NCI-H146 (cell line): ENCODE measurements at regions not wholly inside any gene's neighbourhood (a gene's known extent, or its start where the extent isn't known, plus 50 kb on each side); places are given as distances from the start of the nearest gene placed in this dataset.
A peak's percentile ranks its signal among the peaks of the same experiment; 100 is the strongest.

Experiments used
- DNase-seq: peaks from one replicate; lab custom pipeline; 2025; lab: John Stamatoyannopoulos, UW

GRCh38 chr13:107205318-107206104, 637.6 kb upstream of the ARGLU1 start:
- DNase-seq = peak; percentile 56

- peak; percentile 19 for DNase-seq
These were observed 635.4 kb upstream of the ARGLU1 start for GRCh38 chr13:107203146-107203847.

GRCh38 chr13:107202371-107203023, 634.6 kb upstream of the ARGLU1 start:
- DNase-seq = no peak

GRCh38 chr13:107200491-107200890, 632.6 kb upstream of the ARGLU1 start:
- no peak for DNase-seq

GRCh38 chr13:107192289-107192688, 624.4 kb upstream of the ARGLU1 start:
- peak; percentile 48 for DNase-seq

GRCh38 chr13:107190065-107190464, 622.1 kb upstream of the ARGLU1 start:
- no peak for DNase-seq

GRCh38 chr13:107185889-107186288, 618.0 kb upstream of the ARGLU1 start:
- no peak for DNase-seq

- DNase-seq = no peak
These were observed 602.5 kb upstream of the ARGLU1 start for GRCh38 chr13:107170270-107170931.

- no peak for DNase-seq
These were observed 589.3 kb upstream of the ARGLU1 start for GRCh38 chr13:107157271-107157670.

- DNase-seq = no peak
These were observed 576.5 kb upstream of the ARGLU1 start for GRCh38 chr13:107144432-107144831.

- DNase-seq = no peak
These were observed 573.8 kb upstream of the ARGLU1 start for GRCh38 chr13:107141767-107142166.

- no peak for DNase-seq
These were observed 571.1 kb upstream of the ARGLU1 start for GRCh38 chr13:107139006-107139405.

GRCh38 chr13:107138486-107138885, 570.5 kb upstream of the ARGLU1 start:
- DNase-seq = no peak

GRCh38 chr13:107133950-107134349, 566.0 kb upstream of the ARGLU1 start:
- DNase-seq = no peak

GRCh38 chr13:107130566-107130965, 562.6 kb upstream of the ARGLU1 start:
- no peak for DNase-seq

GRCh38 chr13:107124730-107125129, 556.8 kb upstream of the ARGLU1 start:
- DNase-seq = no peak

GRCh38 chr13:107124129-107124718, 556.3 kb upstream of the ARGLU1 start:
- peak; percentile 17 for DNase-seq

- no peak for DNase-seq
These were observed 553.9 kb upstream of the ARGLU1 start for GRCh38 chr13:107121793-107122192.

GRCh38 chr13:107119989-107120881, 552.3 kb upstream of the ARGLU1 start:
- DNase-seq = no peak

GRCh38 chr13:107118506-107118905, 550.6 kb upstream of the ARGLU1 start:
- no peak for DNase-seq
